ENCODE measurements at regions not wholly inside any gene's neighbourhood (a gene's known extent, or its start where the extent isn't known, plus 50 kb on each side); places are given as distances from the start of the nearest gene placed in this dataset.

- Histone ChIP-seq H3K27me3 (replicated peaks; ENCODE audit: insufficient read depth) (no peaks in the 10 kb centered on the region), H3K27ac (no peak overlapping the region), H3K4me1 (replicated peaks) (no peaks in the 10 kb centered on the region), H3K36me3 (no peaks in the 10 kb centered on the region), H3K9me3 (no peaks in the 10 kb centered on the region), H3K4me3 (no peak overlapping the region)
- TF ChIP-seq POLR2A (IDR thresholded peaks at IDR 0.05) (no peak), POLR2AphosphoS5 (IDR thresholded peaks at IDR 0.05) (no peak)
- TF ChIP-seq, protein P1, sequence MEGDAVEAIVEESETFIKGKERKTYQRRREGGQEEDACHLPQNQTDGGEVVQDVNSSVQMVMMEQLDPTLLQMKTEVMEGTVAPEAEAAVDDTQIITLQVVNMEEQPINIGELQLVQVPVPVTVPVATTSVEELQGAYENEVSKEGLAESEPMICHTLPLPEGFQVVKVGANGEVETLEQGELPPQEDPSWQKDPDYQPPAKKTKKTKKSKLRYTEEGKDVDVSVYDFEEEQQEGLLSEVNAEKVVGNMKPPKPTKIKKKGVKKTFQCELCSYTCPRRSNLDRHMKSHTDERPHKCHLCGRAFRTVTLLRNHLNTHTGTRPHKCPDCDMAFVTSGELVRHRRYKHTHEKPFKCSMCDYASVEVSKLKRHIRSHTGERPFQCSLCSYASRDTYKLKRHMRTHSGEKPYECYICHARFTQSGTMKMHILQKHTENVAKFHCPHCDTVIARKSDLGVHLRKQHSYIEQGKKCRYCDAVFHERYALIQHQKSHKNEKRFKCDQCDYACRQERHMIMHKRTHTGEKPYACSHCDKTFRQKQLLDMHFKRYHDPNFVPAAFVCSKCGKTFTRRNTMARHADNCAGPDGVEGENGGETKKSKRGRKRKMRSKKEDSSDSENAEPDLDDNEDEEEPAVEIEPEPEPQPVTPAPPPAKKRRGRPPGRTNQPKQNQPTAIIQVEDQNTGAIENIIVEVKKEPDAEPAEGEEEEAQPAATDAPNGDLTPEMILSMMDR (IDR thresholded peaks at IDR 0.05) = no peak
- intact Hi-C loops (cut with DNase I) = no loop called here
- DNase-seq (ENCODE audit: low spot score) = no peak
- 78% methylated on average over 1 of the region's 1 CpG for WGBS
Measured at GRCh38 chr12:42761086-42761485, 171.5 kb upstream of the PRICKLE1 start.

GRCh38 chr12:42760550-42760949 lies 171.0 kb upstream of the PRICKLE1 start:
- Histone ChIP-seq H3K27ac (no peak overlapping the region), H3K36me3 (no peaks in the 10 kb centered on the region), H3K4me3 (no peak overlapping the region), H3K27me3 (replicated peaks; ENCODE audit: insufficient read depth) (no peaks in the 10 kb centered on the region), H3K9me3 (no peaks in the 10 kb centered on the region), H3K4me1 (replicated peaks) (no peaks in the 10 kb centered on the region)
- TF ChIP-seq, protein P1 (IDR thresholded peaks at IDR 0.05) = no peak
- TF ChIP-seq POLR2AphosphoS5 (IDR thresholded peaks at IDR 0.05) (no peak), POLR2A (IDR thresholded peaks at IDR 0.05) (no peak)
- DNase-seq (ENCODE audit: low spot score) = no peak
- intact Hi-C loops (cut with DNase I) = no loop called here

- 28% methylated on average over 6 of the region's 6 CpGs for WGBS
- no peaks in the 10 kb centered on the region for H3K36me3 ChIP-seq
- no peak overlapping the region for H3K4me3 ChIP-seq
- H3K27me3 ChIP-seq (replicated peaks; ENCODE audit: insufficient read depth) = no peaks in the 10 kb centered on the region
- peak; percentile 76 for DNase-seq (ENCODE audit: low spot score)
- H3K9me3 ChIP-seq = no peaks in the 10 kb centered on the region
- peak; percentile 57 for TF ChIP-seq POLR2AphosphoS5 (IDR thresholded peaks at IDR 0.05)
- TF ChIP-seq POLR2A (IDR thresholded peaks at IDR 0.05) = no peak
- TF ChIP-seq, protein P1 (IDR thresholded peaks at IDR 0.05) = no peak
- intact Hi-C loops (cut with DNase I) = no loop called here
- no peaks in the 10 kb centered on the region for H3K4me1 ChIP-seq (replicated peaks)
- no peak overlapping the region for H3K27ac ChIP-seq
Measured at GRCh38 chr12:42759622-42760273, 170.2 kb upstream of the PRICKLE1 start.

- Histone ChIP-seq H3K9me3 (no peaks in the 10 kb centered on the region), H3K4me1 (replicated peaks) (no peaks in the 10 kb centered on the region), H3K27ac (no peak overlapping the region), H3K4me3 (no peak overlapping the region), H3K27me3 (replicated peaks; ENCODE audit: insufficient read depth) (no peaks in the 10 kb centered on the region), H3K36me3 (no peaks in the 10 kb centered on the region)
- WGBS = 61% methylated on average over 4 of the region's 4 CpGs
- intact Hi-C loops (cut with DNase I) = no loop called here
- DNase-seq (ENCODE audit: low spot score) = no peak
- TF ChIP-seq, protein P1 (IDR thresholded peaks at IDR 0.05) = no peak
- TF ChIP-seq POLR2AphosphoS5 (IDR thresholded peaks at IDR 0.05) = no peak
Measured at GRCh38 chr12:42758806-42759205, 169.3 kb upstream of the PRICKLE1 start.

DNA sequence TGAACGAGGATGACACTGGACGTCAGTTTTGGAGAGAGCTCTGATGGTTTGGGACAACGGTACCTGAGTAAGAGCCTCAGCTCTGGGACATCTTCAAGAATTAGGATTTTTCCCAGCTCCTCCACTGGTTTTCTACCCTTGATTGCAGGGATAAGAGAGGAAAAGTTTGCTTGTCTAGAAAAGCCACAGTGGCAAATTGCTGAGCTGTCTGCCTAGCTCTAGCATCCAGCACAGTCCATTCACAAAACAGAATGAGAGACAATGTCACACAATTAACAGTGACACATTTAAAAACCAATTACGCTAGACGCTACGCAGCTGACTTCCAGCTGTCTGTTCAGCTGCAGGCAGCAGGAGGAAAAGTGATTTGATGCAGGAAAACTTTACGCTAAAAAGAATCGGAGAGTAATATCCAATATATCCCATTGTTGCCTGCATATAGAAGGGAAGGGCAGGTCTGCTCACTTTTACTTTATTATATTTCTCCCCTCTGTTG lies 168.1 kb upstream of the PRICKLE1 start:
- WGBS = 84% methylated on average over 8 of the region's 8 CpGs

More for the DNA sequence above, 168.1 kb upstream of the PRICKLE1 start:
- intact Hi-C loops (cut with DNase I) = no loop called here
- TF ChIP-seq POLR2AphosphoS5 (IDR thresholded peaks at IDR 0.05) = no peak
- no peak for TF ChIP-seq POLR2A (IDR thresholded peaks at IDR 0.05)
- TF ChIP-seq, protein P1 (IDR thresholded peaks at IDR 0.05) = no peak
- no peaks in the 10 kb centered on the region for H3K36me3 ChIP-seq
- no peak for DNase-seq (ENCODE audit: low spot score)
- H3K4me1 ChIP-seq (replicated peaks) = no peaks in the 10 kb centered on the region
- H3K9me3 ChIP-seq = no peaks in the 10 kb centered on the region
- no peak overlapping the region for H3K27ac ChIP-seq
- H3K27me3 ChIP-seq (replicated peaks; ENCODE audit: insufficient read depth) = no peaks in the 10 kb centered on the region
- no peak overlapping the region for H3K4me3 ChIP-seq

Data from prostate gland (tissue), 2 donors.